ENCODE measurements at regions not wholly inside any gene's neighbourhood (a gene's known extent, or its start where the extent isn't known, plus 50 kb on each side); places are given as distances from the start of the nearest gene placed in this dataset.

- intact Hi-C loops (cut with micrococcal nuclease; ENCODE audit: unreplicated experiment): no loop called here
Measured at GRCh38 chr7:109284943-109285342, 715.3 kb downstream of the DNAJB9 start.

More at GRCh38 chr7:109284943-109285342, 715.3 kb downstream of the DNAJB9 start:
- H3K4me2 ChIP-seq (ENCODE audit: low read depth, low read length): no peak overlapping the region
- no peak overlapping the region for H3K9ac ChIP-seq (ENCODE audit: insufficient read depth, low read depth, low read length)
- no peak overlapping the region for H3K27ac ChIP-seq (ENCODE audit: extremely low read length, insufficient read depth, low read length)
- H3K4me3 ChIP-seq (replicated peaks in 1 of 3; ENCODE audit: insufficient read depth in 1 of 3, low read depth in 2 of 3, low read length in 3 of 3): no peak overlapping the region
- in situ Hi-C loops (cut with HindIII; ENCODE audit: extremely low pct_ligation_motif_present, low pct_unique_long_range_greater_than_20kb): no loop called here
- FAIRE-seq: no peak
- no peak for DNase-seq (ENCODE audit: low spot score)
- H3K4me1 ChIP-seq (ENCODE audit: insufficient read depth, low read length): no peaks in the 10 kb centered on the region
- ChIA-PET POLR2A (no interaction called here), CTCF (ENCODE audit: low intra/inter-chr PET ratio, low total read pairs) (no interaction called here)
- H3K79me2 ChIP-seq (ENCODE audit: insufficient read depth, low read length): no peaks in the 10 kb centered on the region
- WGBS (ENCODE audit: low lambda C conversion rate): 0% methylated on average over 1 of the region's 1 CpG
- no peaks in the 10 kb centered on the region for H4K20me1 ChIP-seq (ENCODE audit: insufficient read depth, low read length)
- no peaks in the 10 kb centered on the region for H3K36me3 ChIP-seq (replicated peaks in 1 of 2; ENCODE audit: control insufficient read depth in 1 of 2, insufficient read depth in 2 of 2, low read length in 2 of 2)
- no TSS peak for BruUV-seq (replicated peaks)
- no peak overlapping the region for H2AFZ ChIP-seq (ENCODE audit: low read length)
- TF ChIP-seq ZNF577 (CRISPR knock-in tag; IDR thresholded peaks at IDR 0.05; ENCODE audit: borderline replicate concordance, low read depth) (no peak), ZNF660 (CRISPR knock-in tag; IDR thresholded peaks at IDR 0.05; ENCODE audit: borderline replicate concordance, low read depth) (no peak), RFXAP (CRISPR knock-in tag; IDR thresholded peaks at IDR 0.05; ENCODE audit: borderline replicate concordance) (no peak), ZNF350 (CRISPR knock-in tag; IDR thresholded peaks at IDR 0.05; ENCODE audit: borderline replicate concordance, low read depth) (no peak), KLF11 (CRISPR knock-in tag; IDR thresholded peaks at IDR 0.05) (no peak), SMAD3 (CRISPR knock-in tag; IDR thresholded peaks at IDR 0.05) (no peak), ZNF362 (CRISPR knock-in tag; IDR thresholded peaks at IDR 0.05; ENCODE audit: borderline replicate concordance) (no peak), HCFC1 (IDR thresholded peaks at IDR 0.05; ENCODE audit: low read depth, low read length) (no peak), SP1 (IDR thresholded peaks at IDR 0.05) (no peak), SP1 (CRISPR knock-in tag; IDR thresholded peaks at IDR 0.05) (no peak), NFAT5 (CRISPR knock-in tag; IDR thresholded peaks at IDR 0.05) (no peak), STAT6 (CRISPR knock-in tag; IDR thresholded peaks at IDR 0.05; ENCODE audit: borderline replicate concordance) (no peak), SOX6 (IDR thresholded peaks at IDR 0.05) (no peak), SOX6 (CRISPR knock-in tag; IDR thresholded peaks at IDR 0.05) (no peak), SP4 (CRISPR knock-in tag; IDR thresholded peaks at IDR 0.05) (no peak), MYPOP (CRISPR knock-in tag; IDR thresholded peaks at IDR 0.05) (no peak)
- H3K27me3 ChIP-seq (ENCODE audit: control insufficient read depth in 1 of 2, insufficient read depth in 2 of 2, low read length in 2 of 2): no peaks in the 10 kb centered on the region
- no peak for ATAC-seq
- peaks cover 17% of the 10 kb centered on the region; the same call in 1 of the 2 replicates for H3K9me3 ChIP-seq (ENCODE audit: low read length)
